K562 (cell line): ENCODE measurements at regions not wholly inside any gene's neighbourhood (a gene's known extent, or its start where the extent isn't known, plus 50 kb on each side); places are given as distances from the start of the nearest gene placed in this dataset.

Source experiments
- ATAC-seq: fragments of 200-7000 bp; cut with Tn5 transposase; 3 replicates; pipeline ENCODE4 v1.9.1; 2020; ENCODE audit warnings: moderate library complexity
- BruUV-seq: library from RNA; stranded (reverse); fragments of 400-500 nt; replicated peaks from 2 replicates; lab custom pipeline; 2021; lab: Mats Ljungman, UMichigan
- CTCF ChIA-PET: fragments of 300-600 bp; formaldehyde crosslinking; extraction: SDS; loops from one replicate; lab custom pipeline; 2021; ENCODE audit warnings: low intra/inter-chr PET ratio; lab: Yijun Ruan, JAX
- POLR2A ChIA-PET: fragments of 300-600, 350-650 bp; sonication (Branson Sonifier 250); formaldehyde crosslinking; extraction: SDS; loops from one replicate; lab custom pipeline; 2021; ENCODE audit warnings: antibody characterized with exemption, inconsistent platforms; lab: Yijun Ruan, JAX
- DNase-seq, 4 experiments: peaks; one replicate each; pipeline versions ENCODE4 v3.0.0 to v3.0.0-alpha.2; 2011 to 2018; ENCODE audit warnings: low spot score in 3 of 4, mixed read lengths in 3 of 4; ENCODE audit errors: extremely low read depth in 1 of 4
- FAIRE-seq: peaks from 2 replicates; lab custom pipeline; 2011; peaks lifted over from hg19 to GRCh38; lab: Jason Lieb, UNC
- H2AFZ ChIP-seq: 2 replicates; pipeline ENCODE4 v1.6.0; 2011; ENCODE audit warnings: low read depth, low read length, control low read depth, inconsistent platforms
- H3K27ac ChIP-seq: fragments of 200-600 bp; 3 replicates; pipeline ENCODE4 v1.8.0; 2011; ENCODE audit warnings: low read depth, mild to moderate bottlenecking, control low read depth, inconsistent platforms, low read length, moderate library complexity, mixed read lengths; ENCODE audit errors: extremely low read depth
- H3K27me3 ChIP-seq, 2 experiments: fragments of 300-600 bp in 1 of 2; 2 replicates in 1 of 2; 3 replicates in 1 of 2; pipeline versions ENCODE4 v1.6.0 to v1.8.0; 2011; ENCODE audit warnings: inconsistent platforms in 2 of 2, low read length in 2 of 2, mild to moderate bottlenecking in 1 of 2, mixed read lengths in 1 of 2, moderate library complexity in 1 of 2; ENCODE audit not compliant: control insufficient read depth in 2 of 2, insufficient read depth in 2 of 2
- H3K36me3 ChIP-seq: fragments of 300-600 bp; 3 replicates; pipeline ENCODE4 v1.8.0; 2011; ENCODE audit warnings: mild to moderate bottlenecking, low read length, inconsistent platforms; ENCODE audit not compliant: control insufficient read depth, insufficient read depth
- H3K4me1 ChIP-seq, 2 experiments: fragments of 200-600 bp in 1 of 2; replicated peaks in 1 of 2; 2 replicates in 1 of 2; 3 replicates in 1 of 2; pipeline versions ENCODE4 v1.5.1 to v1.8.0; 2011; ENCODE audit warnings: inconsistent platforms in 2 of 2, low read length in 2 of 2, mild to moderate bottlenecking in 1 of 2, mixed read lengths in 1 of 2, moderate library complexity in 1 of 2; ENCODE audit not compliant: control insufficient read depth in 2 of 2, insufficient read depth in 2 of 2
- H3K4me2 ChIP-seq: 2 replicates; pipeline ENCODE4 v1.6.1; 2011; ENCODE audit warnings: low read length, control low read depth, inconsistent platforms, mixed read lengths; ENCODE audit not compliant: insufficient read depth
- H3K4me3 ChIP-seq: fragments of 200-600 bp; sonication (generic), shearing (Covaris generic); 2 replicates; pipeline ENCODE4 v1.5.1; 2016; ENCODE audit warnings: control low read depth, inconsistent platforms
- H3K79me2 ChIP-seq: fragments of 200-600 bp; 3 replicates; pipeline ENCODE4 v1.8.0; 2011; ENCODE audit warnings: low read length, inconsistent platforms; ENCODE audit not compliant: control insufficient read depth, insufficient read depth
- H3K9ac ChIP-seq, 2 experiments: 2 replicates each; pipeline versions ENCODE4 v1.6.0 to v1.6.1; 2011; ENCODE audit warnings: low read depth in 2 of 2, low read length in 2 of 2, control low read depth in 1 of 2, inconsistent platforms in 1 of 2, mild to moderate bottlenecking in 1 of 2, mixed read lengths in 1 of 2; ENCODE audit not compliant: insufficient read depth in 1 of 2
- H3K9me1 ChIP-seq: one replicate; pipeline ENCODE4 v1.6.0; 2011; ENCODE audit warnings: inconsistent platforms, mild to moderate bottlenecking, low read length, moderate library complexity; ENCODE audit not compliant: control insufficient read depth, insufficient read depth
- H3K9me3 ChIP-seq: replicated peaks from 2 replicates; pipeline ENCODE4 v1.5.1; 2011; ENCODE audit warnings: low read depth, low read length, inconsistent platforms; ENCODE audit not compliant: control insufficient read depth, insufficient read depth
- H4K20me1 ChIP-seq: replicated peaks from 2 replicates; pipeline ENCODE4 v1.6.1; 2011; ENCODE audit warnings: low read length, inconsistent platforms, mixed read lengths; ENCODE audit not compliant: control insufficient read depth, insufficient read depth
- ARHGAP35 ChIP-seq: fragments of 450-650 bp; IDR thresholded peaks from 2 replicates; pipeline ENCODE4 v1.6.1; 2018; ENCODE audit not compliant: partially characterized antibody
- BRD4 ChIP-seq: fragments of 200-600 bp; sonication (generic); IDR thresholded peaks from 2 replicates; pipeline ENCODE4 v1.6.1; 2017; ENCODE audit warnings: inconsistent platforms
- CCAR2 ChIP-seq: fragments of 200-400 bp; formaldehyde crosslinking; IDR thresholded peaks from 2 replicates; pipeline ENCODE4 v1.6.1; 2017; ENCODE audit warnings: mild to moderate bottlenecking, low read depth, low read length
- DIDO1 ChIP-seq: fragments of 450-650 bp; IDR thresholded peaks from 2 replicates; pipeline ENCODE4 v1.6.1; 2016; ENCODE audit warnings: low read depth, missing biosample characterization, missing genetic modification characterization
- EWSR1 ChIP-seq: fragments of 450-650 bp; IDR thresholded peaks from 2 replicates; pipeline ENCODE4 v1.6.1; 2018; ENCODE audit warnings: borderline replicate concordance, mild to moderate bottlenecking, low read depth, moderate library complexity; ENCODE audit not compliant: partially characterized antibody
- IRF9 ChIP-seq: fragments of 450-650 bp; IDR thresholded peaks from 2 replicates; pipeline ENCODE4 v1.6.1; 2016; ENCODE audit warnings: missing biosample characterization, missing genetic modification characterization
- MECOM ChIP-seq: fragments of 250-450 bp; sonication (Bioruptor Pico); IDR thresholded peaks from 2 replicates; pipeline ENCODE4 v1.8.0; 2022; ENCODE audit warnings: inconsistent platforms
- NONO ChIP-seq, 2 experiments: fragments of 200-400 bp in 1 of 2; fragments of 450-650 bp in 1 of 2; formaldehyde crosslinking in 1 of 2; IDR thresholded peaks; 2 replicates each; pipeline ENCODE4 v1.6.1; 2017; ENCODE audit warnings: low read depth in 2 of 2, mild to moderate bottlenecking in 2 of 2, moderate library complexity in 2 of 2, low read length in 1 of 2
- OTX1 ChIP-seq: fragments of 450-650 bp; formaldehyde crosslinking; IDR thresholded peaks from 2 replicates; pipeline ENCODE4 v1.4.0; 2022; ENCODE audit warnings: mild to moderate bottlenecking
- PKNOX1 ChIP-seq: fragments of 450-650 bp; IDR thresholded peaks from 2 replicates; pipeline ENCODE4 v1.6.1; 2016
- PTBP1 ChIP-seq: fragments of 200-400 bp; formaldehyde crosslinking; IDR thresholded peaks from 2 replicates; pipeline ENCODE4 v1.6.1; 2017; ENCODE audit warnings: low read depth, low read length
- RBM25 ChIP-seq: fragments of 200-400 bp; formaldehyde crosslinking; IDR thresholded peaks from 2 replicates; pipeline ENCODE4 v1.6.1; 2018; ENCODE audit warnings: low read length, low read depth, moderate library complexity; ENCODE audit not compliant: severe bottlenecking
- SMAD2 ChIP-seq: fragments of 150-350 bp; IDR thresholded peaks from 2 replicates; pipeline ENCODE4 v1.6.1; 2014; ENCODE audit warnings: low read depth, mild to moderate bottlenecking, low read length
- TRIM25 ChIP-seq: fragments of 450-650 bp; IDR thresholded peaks from 2 replicates; pipeline ENCODE4 v1.7.0; 2016; ENCODE audit warnings: borderline replicate concordance
- ZNF134 ChIP-seq: fragments of 250-450 bp; sonication (Bioruptor Pico); conservative IDR thresholded peaks from 2 replicates; pipeline ENCODE4 v1.4.0; 2020
- ZNF263 ChIP-seq: sonication (generic); formaldehyde crosslinking; IDR thresholded peaks from 2 replicates; pipeline ENCODE4 v1.8.0; 2022; ENCODE audit warnings: mild to moderate bottlenecking, missing genetic modification reagents, borderline replicate concordance
- in situ Hi-C: fragments of 300-500 bp; cut with MboI; formaldehyde crosslinking; loops from 4 replicates; pipeline ENCODE4 v1.15.0; 2018; ENCODE audit warnings: inconsistent platforms, mixed read lengths
- intact Hi-C: fragments of 100-400 bp; cut with micrococcal nuclease; formaldehyde crosslinking; loops from 2 replicates; pipeline ENCODE4 v1.14.2; 2022

GRCh38 chr1:244219149-244219548 is 168.1 kb downstream of the ZBTB18 start:
- intact Hi-C loops = loop anchor here (10.0 kb wide), 1 partner anchor 204 kb away; no protein-coding TSS in a partner anchor
- ATAC-seq (no peak), FAIRE-seq (no peak), DNase-seq (no peak)
- ChIA-PET POLR2A (interaction anchor here (0.9 kb wide), 1 partner anchor 30 kb away, joined by 3 read pairs; no protein-coding TSS in a partner anchor), CTCF (no interaction called here)
- no peak overlapping the region for H3K27ac ChIP-seq
- no peaks in the 10 kb centered on the region for H3K9me1 ChIP-seq
- no peaks in the 10 kb centered on the region; the same call in 1 of the 2 replicates for H3K9me3 ChIP-seq
- H2AFZ ChIP-seq = no peak overlapping the region
- no TSS peak for BruUV-seq
- no peak overlapping the region for H3K4me3 ChIP-seq
- TF ChIP-seq EWSR1 (no peak), BRD4 (no peak), TRIM25 (no peak), PTBP1 (no peak), ARHGAP35 (no peak), MECOM (CRISPR knock-in tag) (no peak), PKNOX1 (no peak), RBM25 (no peak), IRF9 (no peak), ZNF263 (CRISPR knock-in tag) (no peak), OTX1 (CRISPR knock-in tag) (no peak), ZNF134 (CRISPR knock-in tag) (no peak), SMAD2 (no peak), NONO (IDR thresholded peaks at IDR 0.05; ENCODE audit: low read depth in 2 of 2, low read length in 1 of 2) (no peak), DIDO1 (tag) (no peak), CCAR2 (no peak)
- H3K9ac ChIP-seq = no peak overlapping the region
- H4K20me1 ChIP-seq = peaks cover 3% of the 10 kb centered on the region; the same call in 1 of the 2 replicates
- no peaks in the 10 kb centered on the region for H3K79me2 ChIP-seq
- H3K27me3 ChIP-seq = peaks cover 23 to 53% of the 10 kb centered on the region in 2 experiments; a peak in 4 of 5 replicates
- H3K36me3 ChIP-seq = no peaks in the 10 kb centered on the region
- no peaks in the 10 kb centered on the region for H3K4me1 ChIP-seq
- H3K4me2 ChIP-seq = no peak overlapping the region
- in situ Hi-C loops = no loop called here
